ENCODE measurements at regions not wholly inside any gene's neighbourhood (a gene's known extent, or its start where the extent isn't known, plus 50 kb on each side); places are given as distances from the start of the nearest gene placed in this dataset.

GRCh38 chr2:145597006-145597405, 1077.1 kb upstream of the ZEB2 start:
- H3K79me2 ChIP-seq (ENCODE audit: insufficient read depth, low read length), result no peaks in the 10 kb centered on the region
- Mint-ChIP-seq H3K27me3 (ENCODE audit: low read depth) (no peaks in the 10 kb centered on the region), H3K4me3 (no peak overlapping the region), H3K36me3 (ENCODE audit: insufficient read depth in 1 of 3, low read depth in 3 of 3) (no peaks in the 10 kb centered on the region), H3K27ac (no peak overlapping the region), H3K4me1 (peaks cover 24 to 27% of the 10 kb centered on the region in 2 experiments), H3K9me3 (no peaks in the 10 kb centered on the region)
- H2BK5ac ChIP-seq (ENCODE audit: insufficient read length, low read length), result no peak overlapping the region
- no peak overlapping the region for H4K91ac ChIP-seq (ENCODE audit: insufficient read length, low read depth, low read length)
- H3K4me2 ChIP-seq (ENCODE audit: insufficient read depth, insufficient read length, low read length), result no peak overlapping the region
- H3K56ac ChIP-seq (ENCODE audit: insufficient read length, low read depth, low read length), result no peak overlapping the region
- no peak overlapping the region for H3K23ac ChIP-seq (ENCODE audit: insufficient read length, low read depth, low read length)
- H2AFZ ChIP-seq (ENCODE audit: low read length), result no peak overlapping the region
- no peak for TF ChIP-seq CTCF (conservative IDR thresholded peaks at IDR 0.05)
- H3K4me1 ChIP-seq (ENCODE audit: insufficient read depth, low read length), result peaks cover 2% of the 10 kb centered on the region; the same call in 1 of the 2 replicates
- no peak overlapping the region for H3K9ac ChIP-seq (ENCODE audit: extremely low read depth, insufficient read length, low read length)
- H4K5ac ChIP-seq (ENCODE audit: insufficient read length, low read depth, low read length), result no peak overlapping the region
- no peak overlapping the region for H3T11ph ChIP-seq (ENCODE audit: low read length)
- no peak overlapping the region for H2BK15ac ChIP-seq (ENCODE audit: low read depth, low read length)
- no peak overlapping the region for H2BK120ac ChIP-seq (ENCODE audit: low read depth, low read length, poor library complexity, severe bottlenecking)
- no peak overlapping the region for H3K27ac ChIP-seq (ENCODE audit: insufficient read length, low read depth, low read length)
- H3K23me2 ChIP-seq (ENCODE audit: insufficient read length, low read depth, low read length, poor library complexity, severe bottlenecking), result no peaks in the 10 kb centered on the region
- H3K27me3 ChIP-seq (ENCODE audit: insufficient read depth, low read length), result no peaks in the 10 kb centered on the region
- H3K4ac ChIP-seq (ENCODE audit: low read depth, low read length), result no peak overlapping the region
- no peak overlapping the region for H2BK12ac ChIP-seq (ENCODE audit: insufficient read length, low read depth, low read length)
- H3K79me1 ChIP-seq (ENCODE audit: insufficient read depth, low read depth, low read length, poor library complexity, severe bottlenecking), result no peaks in the 10 kb centered on the region
- no peak overlapping the region for H3K18ac ChIP-seq (ENCODE audit: insufficient read length, low read depth, low read length)
- peak overlapping the region; percentile 60 for H2BK20ac ChIP-seq (ENCODE audit: low read depth, low read length, poor library complexity, severe bottlenecking)
- H4K20me1 ChIP-seq (ENCODE audit: control insufficient read depth, insufficient read depth, insufficient read length), result no peaks in the 10 kb centered on the region
- H4K8ac ChIP-seq (replicated peaks; ENCODE audit: insufficient read length, low read depth, low read length), result no peak overlapping the region
- H2AK5ac ChIP-seq (ENCODE audit: insufficient read length, low read length), result no peak overlapping the region
- no peak for DNase-seq
- H3K9me3 ChIP-seq (ENCODE audit: control insufficient read depth, low read depth, low read length), result no peaks in the 10 kb centered on the region
- WGBS (ENCODE audit: extremely low coverage, insufficient read length, low lambda C conversion rate), result no CpG with 5 or more reads among the region's 1 CpG
- H3K14ac ChIP-seq (ENCODE audit: insufficient read depth, low read length), result no peak overlapping the region
